Hepatocyte (in vitro differentiated cells): ENCODE measurements at regions not wholly inside any gene's neighbourhood (a gene's known extent, or its start where the extent isn't known, plus 50 kb on each side); places are given as distances from the start of the nearest gene placed in this dataset.

Source experiments
- DNase-seq: peaks from one replicate; pipeline ENCODE4 v3.0.0-alpha.2; 2016; ENCODE audit warnings: low spot score
- H2AFZ ChIP-seq: fragments of 200-600 bp; sonication (generic); 2 replicates; pipeline ENCODE4 v1.6.0; 2016; ENCODE audit warnings: antibody characterized with exemption, mild to moderate bottlenecking
- H3K27ac ChIP-seq: fragments of 200-600 bp; sonication (generic); 2 replicates; pipeline ENCODE4 v1.5.1; 2016; ENCODE audit warnings: mild to moderate bottlenecking
- H3K27me3 ChIP-seq: fragments of 200-600 bp; sonication (generic); 2 replicates; pipeline ENCODE4 v1.6.1; 2016
- H3K36me3 ChIP-seq: fragments of 200-600 bp; sonication (generic); replicated peaks from 2 replicates; pipeline ENCODE4 v1.5.1; 2016; ENCODE audit warnings: low read depth; ENCODE audit not compliant: insufficient read depth
- H3K4me1 ChIP-seq: fragments of 200-600 bp; sonication (generic); 2 replicates; pipeline ENCODE4 v1.5.1; 2016; ENCODE audit warnings: mild to moderate bottlenecking, moderate library complexity; ENCODE audit not compliant: insufficient read depth
- H3K4me2 ChIP-seq: fragments of 200-600 bp; sonication (generic); 2 replicates; pipeline ENCODE4 v1.6.0; 2016
- H3K4me3 ChIP-seq: fragments of 200-600 bp; sonication (generic); 2 replicates; pipeline ENCODE4 v1.5.1; 2016; ENCODE audit warnings: mild to moderate bottlenecking
- H3K79me2 ChIP-seq: fragments of 200-600 bp; sonication (generic); 2 replicates; pipeline ENCODE4 v1.6.0; 2017; ENCODE audit warnings: mild to moderate bottlenecking
- H3K9me2 ChIP-seq: fragments of 200-600 bp; sonication (generic); replicated peaks from 2 replicates; pipeline ENCODE4 v1.6.0; 2017; ENCODE audit warnings: mild to moderate bottlenecking; ENCODE audit not compliant: insufficient read depth
- H3K9me3 ChIP-seq: fragments of 200-600 bp; sonication (generic); 2 replicates; pipeline ENCODE4 v1.5.1; 2016; ENCODE audit warnings: low read depth, mild to moderate bottlenecking
- H4K20me1 ChIP-seq: fragments of 200-600 bp; sonication (generic); 2 replicates; pipeline ENCODE4 v1.6.0; 2016; ENCODE audit warnings: mild to moderate bottlenecking; ENCODE audit not compliant: insufficient read depth, poor library complexity, severe bottlenecking
- CTCF ChIP-seq: fragments of 200-600 bp; sonication (generic); IDR thresholded peaks from 2 replicates; pipeline ENCODE4 v1.5.1; 2016; ENCODE audit warnings: antibody characterized with exemption, mild to moderate bottlenecking; ENCODE audit not compliant: poor library complexity
- EZH2 ChIP-seq: fragments of 200-600 bp; sonication (generic); IDR thresholded peaks from 2 replicates; pipeline ENCODE4 v1.6.1; 2016; ENCODE audit warnings: antibody characterized with exemption, mild to moderate bottlenecking, borderline replicate concordance
- EZH2phosphoT487 ChIP-seq: fragments of 200-600 bp; sonication (generic); IDR thresholded peaks from one replicate; pipeline ENCODE4 v1.6.1; 2018; ENCODE audit warnings: antibody characterized with exemption, mild to moderate bottlenecking, low read depth, moderate library complexity; ENCODE audit not compliant: unreplicated experiment, severe bottlenecking
- WGBS: methylation state at CpG from one replicate; pipeline ENCODE4 v1.1.6; 2016; ENCODE audit warnings: low lambda C conversion rate; ENCODE audit errors: missing lambda C conversion rate; 5-methylcytosine and 5-hydroxymethylcytosine counted together

DNA sequence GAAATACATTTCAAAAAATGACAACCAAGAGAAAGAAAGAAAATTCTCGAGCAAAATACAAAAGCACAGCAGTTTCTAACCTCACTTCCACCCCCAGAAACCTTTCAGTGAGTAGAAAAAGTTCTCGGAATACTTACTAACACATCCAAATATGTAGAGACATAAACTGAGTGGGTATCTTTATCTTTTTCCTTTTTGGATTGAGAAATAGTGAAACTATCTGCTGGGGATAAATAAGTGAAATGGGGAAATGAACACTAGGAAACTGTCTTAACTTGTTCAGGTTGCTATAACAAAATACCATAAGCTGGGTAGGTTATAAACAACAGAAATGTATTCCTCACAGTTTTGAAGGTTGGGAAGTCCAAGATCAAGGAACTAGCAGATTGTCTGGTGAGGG lies 72.0 kb downstream of the VCAM1 start:
- Histone ChIP-seq H3K27ac (no peak overlapping the region), H3K27me3 (no peaks in the 10 kb centered on the region), H3K4me2 (no peak overlapping the region), H3K79me2 (no peaks in the 10 kb centered on the region), H3K4me1 (no peaks in the 10 kb centered on the region), H3K36me3 (no peaks in the 10 kb centered on the region), H2AFZ (no peak overlapping the region), H4K20me1 (no peaks in the 10 kb centered on the region), H3K9me3 (no peaks in the 10 kb centered on the region), H3K9me2 (no peaks in the 10 kb centered on the region), H3K4me3 (no peak overlapping the region)
- 70% methylated on average over 2 of the region's 2 CpGs for WGBS
- no peak for DNase-seq
- TF ChIP-seq EZH2phosphoT487 (no peak), CTCF (no peak), EZH2 (no peak)

DNA sequence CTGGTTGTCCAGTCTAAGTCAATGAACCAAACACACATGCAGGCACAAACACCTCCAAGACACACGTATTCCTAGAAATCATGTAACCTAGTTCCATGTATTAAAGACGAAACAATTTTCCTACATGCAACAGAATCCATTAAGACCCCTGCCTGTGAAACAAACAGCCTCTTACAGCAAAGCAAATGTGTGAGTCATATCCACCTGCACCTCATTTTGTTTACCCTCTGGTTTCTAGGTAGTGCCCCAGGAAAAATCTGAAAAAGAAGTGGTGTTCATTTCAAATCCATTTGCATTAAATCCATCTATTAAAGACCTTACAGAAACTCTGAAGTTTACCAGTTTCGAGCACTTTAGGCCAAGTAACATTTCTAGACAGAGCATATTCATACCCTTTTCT lies 74.1 kb downstream of the VCAM1 start:
- no peak for DNase-seq
- Histone ChIP-seq H3K36me3 (no peaks in the 10 kb centered on the region), H3K4me1 (no peaks in the 10 kb centered on the region), H3K4me2 (no peak overlapping the region), H3K27ac (no peak overlapping the region), H3K9me2 (no peaks in the 10 kb centered on the region), H3K79me2 (no peaks in the 10 kb centered on the region), H3K4me3 (no peak overlapping the region), H3K9me3 (no peaks in the 10 kb centered on the region), H4K20me1 (no peaks in the 10 kb centered on the region), H3K27me3 (no peaks in the 10 kb centered on the region), H2AFZ (no peak overlapping the region)
- 76% methylated on average over 3 of the region's 3 CpGs for WGBS
- no peak for TF ChIP-seq EZH2
- no peak for TF ChIP-seq EZH2phosphoT487
- TF ChIP-seq CTCF: no peak

DNA sequence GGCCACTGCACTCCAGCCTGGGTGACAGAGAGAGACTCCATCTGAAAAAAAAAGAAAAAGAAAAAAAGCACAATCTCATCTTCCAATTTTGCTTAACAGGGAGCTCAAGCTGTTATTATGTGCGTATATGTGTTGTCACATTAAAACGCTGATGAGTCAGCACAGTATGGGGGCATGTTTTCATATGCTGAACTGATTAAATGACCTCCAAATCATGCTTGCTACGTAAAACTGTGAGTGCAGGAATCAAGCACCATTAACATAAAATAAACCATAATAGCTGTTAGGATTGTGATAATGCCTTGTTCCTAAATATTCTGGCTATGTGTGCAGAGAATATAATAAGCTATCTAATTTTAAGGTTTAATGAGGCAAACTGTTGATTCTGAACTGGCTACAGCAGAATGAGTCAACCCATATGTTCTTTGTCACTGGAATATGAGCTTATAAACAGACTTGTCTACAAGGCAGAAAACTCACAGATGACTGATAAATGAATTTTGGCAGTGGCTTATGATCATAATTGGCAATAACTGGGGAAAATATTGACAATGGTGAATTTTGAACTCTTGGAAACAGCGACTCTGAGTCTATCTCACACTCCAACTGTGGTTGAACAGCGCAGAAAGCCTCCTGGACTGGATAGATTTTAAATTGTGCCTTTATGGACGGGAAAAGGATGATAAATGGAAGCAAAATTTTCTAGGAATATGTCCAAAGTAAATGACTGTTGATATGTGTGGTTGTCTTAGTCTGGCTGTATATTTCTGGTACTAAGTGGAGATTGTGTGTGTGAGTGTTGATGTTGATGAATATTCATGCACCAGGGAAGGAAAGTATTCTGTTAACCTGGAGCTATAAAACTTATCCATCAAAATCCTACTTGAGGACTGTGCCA lies 75.5 kb downstream of the VCAM1 start:
- Histone ChIP-seq H2AFZ (no peak overlapping the region), H3K9me2 (no peaks in the 10 kb centered on the region), H3K4me2 (no peak overlapping the region), H3K79me2 (no peaks in the 10 kb centered on the region), H3K4me3 (no peak overlapping the region), H3K9me3 (no peaks in the 10 kb centered on the region), H3K27ac (no peak overlapping the region), H4K20me1 (no peaks in the 10 kb centered on the region), H3K4me1 (peaks cover 6% of the 10 kb centered on the region), H3K27me3 (no peaks in the 10 kb centered on the region), H3K36me3 (no peaks in the 10 kb centered on the region)
- TF ChIP-seq EZH2 (no peak), CTCF (no peak), EZH2phosphoT487 (no peak)
- 50% methylated on average over 6 of the region's 6 CpGs for WGBS
- no peak for DNase-seq
